NCI-H2196 (cell line): ENCODE measurements at regions not wholly inside any gene's neighbourhood (a gene's known extent, or its start where the extent isn't known, plus 50 kb on each side); places are given as distances from the start of the nearest gene placed in this dataset.
"Not testable (repeated sequence)": the region's sequence is repeated elsewhere in the genome, so short reads cannot be mapped to it uniquely, and the experiment has no call there.

Experiments
- DNase-seq: peaks from one replicate; lab custom pipeline; 2025; ENCODE audit not compliant: unreplicated experiment; lab: John Stamatoyannopoulos, UW

DNA sequence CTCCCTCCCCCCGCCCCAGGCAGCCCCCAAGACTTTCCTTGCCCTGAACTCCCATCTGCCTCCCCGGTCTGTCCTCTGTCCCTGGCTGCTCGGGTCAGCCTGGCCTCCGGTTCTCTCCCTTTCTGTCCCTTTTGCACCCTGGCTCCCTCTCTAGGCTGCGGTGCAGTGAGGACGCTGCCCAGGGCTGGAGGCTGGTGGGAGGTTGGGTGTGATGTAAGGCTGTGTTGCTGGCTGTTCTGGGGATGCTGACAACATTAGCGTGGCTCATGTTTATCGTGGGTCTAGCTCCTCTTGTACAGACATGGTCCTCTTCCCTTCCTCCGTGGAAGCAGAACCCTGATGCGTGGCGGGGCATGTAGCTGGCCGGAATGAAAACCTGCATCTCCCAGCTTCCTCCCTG lies 357.5 kb downstream of the CNTNAP3B start:
- not testable (repeated sequence) for DNase-seq

DNA sequence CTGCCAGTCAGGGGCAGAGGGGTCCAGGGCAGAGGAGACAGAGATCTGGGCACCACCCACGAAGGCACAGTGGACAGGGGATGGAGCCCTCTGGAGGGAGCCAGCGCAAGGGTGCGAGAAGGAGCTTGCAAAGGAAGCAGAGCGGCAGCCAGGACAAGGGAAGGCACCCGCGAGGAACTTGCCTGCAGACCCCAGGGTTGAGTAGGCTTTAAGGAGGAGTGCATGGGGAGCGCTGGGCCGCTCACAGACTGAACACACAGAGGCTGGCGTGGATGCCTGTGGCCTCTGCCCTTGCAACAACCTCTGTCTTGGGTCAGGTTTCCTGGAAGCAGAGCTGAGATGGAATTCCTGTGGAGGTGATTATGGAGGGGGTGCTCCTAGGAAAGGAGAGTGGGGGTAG lies 374.4 kb downstream of the CNTNAP3B start:
- DNase-seq: not testable (repeated sequence)

DNA sequence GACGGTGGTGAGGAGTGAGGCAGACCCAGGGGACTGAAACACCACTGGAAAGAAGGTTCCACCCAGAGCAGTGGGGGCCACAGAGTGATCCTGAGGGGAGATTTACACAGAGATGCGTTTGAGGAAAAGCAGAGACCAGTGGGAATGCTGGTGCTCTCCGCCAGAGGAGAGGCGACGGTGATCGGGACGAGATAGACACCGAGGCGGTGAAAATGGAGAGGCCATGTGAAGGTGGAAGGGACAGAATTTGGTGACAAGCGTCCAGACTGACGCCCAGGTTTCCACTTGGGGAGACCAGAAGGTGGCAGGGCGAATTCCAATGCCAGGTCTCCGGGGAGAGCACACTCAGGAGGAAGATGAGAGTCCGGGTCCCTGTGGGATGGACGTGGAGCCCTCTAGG lies 374.8 kb downstream of the CNTNAP3B start:
- DNase-seq: not testable (repeated sequence)

DNA sequence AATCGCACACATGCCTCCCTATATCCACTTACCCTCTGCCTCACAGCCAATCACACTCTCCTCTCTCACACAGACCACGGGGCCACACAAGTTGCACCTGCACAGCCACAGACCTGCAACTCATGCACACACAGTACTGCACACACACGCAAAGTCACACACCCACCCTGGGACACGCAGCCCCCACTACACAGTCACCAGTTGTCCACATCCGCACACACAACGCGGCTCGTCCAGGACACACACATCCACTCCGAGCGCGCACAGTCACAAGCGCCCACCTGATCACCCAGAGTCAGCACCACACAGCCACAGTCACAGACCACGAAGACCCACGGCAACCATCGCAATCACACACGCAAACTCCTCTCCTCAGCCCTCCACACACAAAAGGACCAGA lies 387.3 kb downstream of the CNTNAP3B start:
- not testable (repeated sequence) for DNase-seq

DNA sequence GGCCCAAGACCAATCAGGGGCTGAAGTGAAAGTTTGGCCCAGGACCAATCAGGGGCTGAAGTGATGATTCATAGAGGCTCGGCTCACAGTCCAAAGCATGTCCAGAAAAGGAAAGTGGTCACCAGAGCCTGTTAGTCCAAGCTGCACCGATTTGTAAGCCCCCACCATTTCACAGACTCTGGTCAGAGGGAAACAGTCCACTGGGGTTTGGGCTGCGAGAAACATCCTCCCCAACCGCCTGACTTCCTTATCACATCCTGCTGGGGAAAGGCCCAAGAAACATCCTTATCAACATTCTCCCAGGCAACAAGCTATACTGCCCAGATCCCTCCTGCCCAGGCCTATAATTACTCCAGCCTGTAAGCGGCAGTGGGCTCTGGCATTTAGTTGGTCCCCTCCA lies 388.1 kb downstream of the CNTNAP3B start:
- not testable (repeated sequence) for DNase-seq

DNA sequence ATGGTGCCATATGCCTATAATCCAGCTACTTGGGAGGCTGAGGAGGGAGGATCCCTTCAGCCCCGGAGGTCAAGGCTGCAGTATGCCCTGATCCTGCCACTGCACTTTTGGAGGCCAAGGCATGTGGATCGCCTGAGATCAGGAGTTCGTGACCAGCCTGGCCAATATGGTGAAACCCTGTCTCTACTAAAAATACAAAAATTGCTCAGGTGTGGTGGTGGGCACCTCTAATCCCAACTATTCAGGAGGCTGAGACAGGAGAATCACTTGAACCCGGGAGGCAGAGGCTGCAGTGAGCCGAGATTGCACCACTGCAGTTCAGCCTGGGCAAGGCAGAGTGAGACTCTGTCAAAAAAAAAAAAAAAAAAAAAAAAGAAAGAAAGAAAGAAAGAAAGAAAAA lies 390.5 kb downstream of the CNTNAP3B start:
- not testable (repeated sequence) for DNase-seq

DNA sequence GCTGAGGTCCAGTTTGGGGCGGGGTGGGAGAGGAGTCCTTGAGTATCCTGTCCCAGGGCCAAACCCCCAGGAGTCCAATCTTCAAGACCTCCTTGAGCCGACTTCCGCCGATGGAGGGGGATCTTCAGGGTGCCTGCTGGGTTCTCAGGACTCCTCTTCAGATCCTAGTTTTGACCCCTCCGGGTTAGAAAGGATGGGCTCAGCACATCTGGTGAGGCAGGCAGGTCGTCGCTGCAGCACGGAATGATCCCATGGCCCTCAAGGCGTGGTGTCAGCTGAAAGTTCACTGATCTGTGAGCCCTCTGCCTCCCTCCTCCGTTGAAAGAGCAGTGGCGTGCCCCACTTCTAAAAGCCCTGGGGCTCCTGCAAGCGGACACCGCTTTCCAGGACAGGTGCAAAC lies 430.0 kb downstream of the CNTNAP3B start:
- not testable (repeated sequence) for DNase-seq

DNA sequence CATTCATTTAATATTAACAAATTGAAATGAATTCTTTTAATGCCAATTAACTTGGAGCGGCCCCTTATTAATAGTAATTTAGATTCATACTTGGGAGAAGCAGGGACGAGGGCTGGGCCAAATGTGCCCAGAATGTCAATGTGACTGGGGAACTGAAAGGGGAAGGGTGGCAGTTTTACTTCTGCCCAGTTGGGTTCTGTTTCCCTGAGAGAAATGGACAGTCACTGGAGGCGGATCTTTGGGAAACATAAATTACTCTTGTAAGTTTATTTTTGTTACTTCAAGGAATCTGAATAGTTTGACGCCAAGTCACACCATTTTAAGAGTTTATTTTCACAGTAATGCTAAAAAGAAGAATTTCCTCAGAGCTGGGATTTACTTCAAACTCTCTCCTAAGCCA lies 432.1 kb downstream of the CNTNAP3B start:
- DNase-seq: not testable (repeated sequence)

DNA sequence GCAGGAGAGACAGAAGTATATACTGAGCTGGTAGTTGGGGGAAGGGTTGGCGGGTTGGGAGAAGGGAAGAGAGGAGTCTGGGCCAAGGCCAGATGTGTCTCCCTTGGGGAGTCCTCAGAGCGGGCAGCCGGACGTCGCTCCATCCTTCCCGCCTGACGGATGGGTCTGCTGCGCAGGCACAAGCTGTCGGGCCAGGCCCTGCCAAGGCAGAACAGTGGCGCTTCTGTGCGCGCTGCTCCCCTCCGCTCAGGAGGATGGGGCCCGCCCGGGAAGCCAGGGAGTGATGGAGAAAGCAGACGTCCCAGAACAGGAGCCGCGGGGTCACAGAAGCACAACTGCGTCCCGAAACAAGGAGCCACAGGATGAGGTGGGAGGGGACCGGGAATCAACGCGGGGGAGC lies 449.9 kb downstream of the CNTNAP3B start:
- not testable (repeated sequence) for DNase-seq

DNA sequence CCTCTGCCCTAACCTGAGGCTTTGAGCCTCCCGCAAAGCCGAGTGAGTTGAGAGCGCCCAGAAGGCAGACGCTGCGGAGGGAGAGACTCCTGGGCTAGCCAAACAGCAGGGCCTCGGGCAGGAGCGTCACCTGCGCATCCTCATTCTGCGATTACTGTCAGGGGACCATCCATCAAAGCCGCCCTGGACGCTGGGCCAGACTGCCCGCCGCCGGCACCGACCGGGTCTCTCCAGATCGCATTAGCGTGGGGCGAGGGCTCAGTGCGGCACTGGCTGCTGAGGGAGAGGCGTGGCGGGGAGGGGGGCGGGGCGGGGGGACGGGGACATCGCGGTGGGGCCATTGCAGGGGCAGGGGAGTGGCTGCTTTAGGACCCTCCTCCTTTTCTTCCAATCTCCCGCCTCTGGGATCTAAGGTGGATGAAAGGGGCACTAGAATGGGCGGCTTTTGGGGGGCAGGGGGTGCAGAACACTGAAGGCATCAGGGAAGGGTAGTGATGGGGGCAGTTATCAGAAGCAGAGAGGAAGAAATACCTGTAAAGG lies 465.7 kb downstream of the CNTNAP3B start:
- not testable (repeated sequence) for DNase-seq

DNA sequence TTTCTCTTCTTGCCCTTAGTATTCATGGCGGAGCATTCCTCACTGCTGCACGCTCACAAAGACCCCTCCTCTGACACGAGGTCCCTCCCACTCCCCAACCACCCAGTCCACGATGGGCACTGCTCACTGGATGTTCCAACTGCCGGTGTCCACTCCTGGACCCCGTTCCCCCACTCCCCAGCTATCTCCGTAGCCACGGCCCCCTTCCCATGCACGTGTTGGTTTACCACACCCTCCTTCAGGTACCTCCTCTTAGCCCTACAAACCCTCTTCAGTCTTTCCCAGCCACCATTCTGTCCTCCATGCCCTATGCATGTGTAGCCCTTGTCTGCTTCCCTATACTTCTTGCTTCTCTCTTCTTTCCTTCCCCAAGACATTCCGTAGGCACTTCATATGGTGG lies 469.6 kb upstream of the ZNG1F start:
- not testable (repeated sequence) for DNase-seq

DNA sequence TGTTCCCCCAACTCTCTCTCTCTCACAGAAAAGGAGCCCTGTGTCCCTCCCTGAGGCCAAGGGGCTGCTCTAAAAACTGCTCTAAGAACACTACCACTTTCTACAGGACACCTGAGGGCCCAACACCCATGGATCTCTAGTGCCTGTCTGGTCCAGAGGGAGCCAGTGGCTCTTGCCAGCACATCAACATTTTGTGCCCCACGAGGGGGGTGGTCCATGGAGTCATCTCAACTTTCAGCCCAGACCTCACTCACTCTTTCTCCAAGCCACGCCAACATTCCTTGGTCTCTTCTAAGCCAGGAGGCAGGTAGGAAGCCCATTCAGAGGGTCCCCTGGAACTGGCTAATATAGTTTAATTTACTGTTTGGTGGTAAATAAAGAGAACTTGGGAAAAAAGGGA lies 469.0 kb upstream of the ZNG1F start:
- not testable (repeated sequence) for DNase-seq

DNA sequence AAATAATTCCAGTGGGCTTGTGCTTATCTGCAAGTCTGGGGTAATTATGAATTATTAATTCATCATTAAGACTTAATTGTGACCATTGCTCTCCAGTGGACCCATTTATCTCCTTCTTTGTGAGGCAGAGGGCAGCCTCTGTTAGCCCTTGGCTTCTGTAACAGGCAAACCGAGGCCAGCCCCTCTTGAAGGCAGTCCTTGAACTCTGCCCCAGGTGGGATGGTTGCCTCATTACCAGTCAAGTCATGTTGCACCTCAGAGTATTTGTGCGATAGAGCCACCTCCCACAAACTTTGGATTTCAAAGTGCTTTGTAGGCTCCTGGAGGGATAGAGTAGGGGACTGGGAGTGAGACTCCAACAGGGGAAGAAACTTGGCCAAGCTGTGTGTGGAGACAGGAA lies 468.0 kb upstream of the ZNG1F start:
- not testable (repeated sequence) for DNase-seq

DNA sequence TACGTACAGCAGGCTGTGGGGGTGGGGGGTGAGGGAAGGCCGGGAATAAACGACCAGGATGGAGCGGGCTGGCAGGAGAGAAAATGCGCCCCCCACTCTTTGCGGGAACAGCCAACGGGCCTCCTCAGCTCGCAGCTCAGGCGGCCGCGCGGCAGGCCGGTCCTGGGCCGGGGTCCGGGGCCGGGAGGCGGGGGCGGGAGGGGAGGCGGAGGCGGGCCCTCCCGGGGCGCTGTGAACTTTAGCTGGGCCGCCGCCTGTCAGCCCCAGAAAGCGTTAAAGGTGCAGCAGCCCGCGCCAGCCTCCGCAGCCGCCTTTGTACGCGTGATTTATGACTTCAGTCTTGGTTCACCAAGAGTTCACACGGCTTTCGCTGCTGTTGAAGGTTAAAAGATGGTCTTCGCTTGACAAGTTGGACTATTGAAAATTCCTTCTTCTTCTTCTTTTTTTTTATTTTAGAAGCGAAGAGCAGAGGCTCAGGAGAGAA lies 466.0 kb upstream of the ZNG1F start:
- DNase-seq: not testable (repeated sequence)

DNA sequence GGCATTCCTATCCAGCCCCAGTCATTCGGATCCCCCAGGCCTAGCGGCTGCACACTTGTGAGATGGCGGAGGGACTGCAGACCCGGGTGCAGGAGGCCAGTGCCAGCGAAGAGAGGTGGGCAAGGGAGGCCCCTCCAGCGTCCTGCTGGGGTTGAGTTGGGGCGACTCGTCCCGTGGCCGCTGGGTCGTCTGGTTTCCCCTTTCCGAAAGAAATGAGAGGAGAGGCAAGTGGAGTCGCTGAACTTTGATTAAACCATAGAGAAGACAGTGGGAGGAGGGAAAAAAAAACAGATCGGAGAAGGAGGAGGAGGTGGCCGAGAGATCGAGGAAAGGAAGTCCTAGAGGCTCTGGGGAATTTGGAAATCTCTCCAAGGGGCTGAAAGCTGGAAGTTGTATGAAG lies 465.2 kb upstream of the ZNG1F start:
- not testable (repeated sequence) for DNase-seq

DNA sequence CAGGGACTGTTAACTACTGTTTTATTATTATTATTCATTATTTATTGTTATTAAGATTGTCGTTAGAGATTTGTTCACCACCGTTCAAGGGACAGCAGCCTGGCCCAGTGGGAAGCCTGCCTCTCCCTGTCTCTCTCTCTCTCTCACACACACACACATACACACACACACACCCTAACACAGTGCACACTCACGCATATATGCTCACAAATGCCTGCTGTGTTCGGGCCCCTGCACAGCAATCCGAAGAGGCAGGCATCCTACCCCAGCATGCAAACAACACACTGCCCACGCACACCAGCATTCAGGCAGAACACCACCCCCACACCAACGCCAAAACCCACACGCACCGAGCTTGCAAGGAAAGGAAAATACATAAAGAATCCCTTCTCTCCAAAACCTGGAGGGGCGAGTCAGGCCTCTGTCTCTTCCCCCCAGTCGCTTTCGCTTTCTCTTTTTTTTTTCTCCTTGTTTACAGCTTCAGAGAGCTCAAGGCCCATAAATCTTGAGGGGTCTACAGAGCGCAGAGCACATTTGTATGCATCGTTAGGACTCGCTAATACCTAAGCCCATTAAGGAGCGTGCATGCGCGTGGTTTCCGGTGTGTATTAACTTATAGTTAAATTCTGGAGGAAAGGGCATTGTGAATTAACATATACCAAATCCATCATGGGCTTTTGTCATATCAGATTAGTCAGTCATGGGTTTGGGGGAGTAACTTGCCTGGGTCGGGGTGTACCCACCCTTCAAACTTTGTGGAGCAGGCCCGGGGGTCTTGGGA lies 464.6 kb upstream of the ZNG1F start:
- not testable (repeated sequence) for DNase-seq

DNA sequence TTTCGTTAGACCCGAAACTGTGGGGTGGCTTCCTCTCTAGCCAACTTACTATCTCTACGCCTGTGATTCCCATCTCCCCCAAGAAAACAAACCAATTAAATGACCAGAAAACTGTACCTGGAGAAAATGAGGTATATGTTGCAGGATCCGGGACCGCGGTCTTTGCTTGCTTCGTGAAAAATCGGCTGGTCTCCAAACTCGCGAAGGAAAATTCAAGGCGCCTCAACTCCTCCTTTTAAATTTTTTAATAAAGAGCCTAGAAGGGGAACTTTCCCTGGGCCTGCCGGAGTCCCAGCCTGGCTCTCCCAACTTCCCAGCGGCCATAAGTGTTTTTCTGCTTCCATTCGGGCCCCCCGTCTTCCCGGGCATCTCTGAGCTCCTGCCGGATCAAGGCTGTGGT lies 463.7 kb upstream of the ZNG1F start:
- DNase-seq: not testable (repeated sequence)

DNA sequence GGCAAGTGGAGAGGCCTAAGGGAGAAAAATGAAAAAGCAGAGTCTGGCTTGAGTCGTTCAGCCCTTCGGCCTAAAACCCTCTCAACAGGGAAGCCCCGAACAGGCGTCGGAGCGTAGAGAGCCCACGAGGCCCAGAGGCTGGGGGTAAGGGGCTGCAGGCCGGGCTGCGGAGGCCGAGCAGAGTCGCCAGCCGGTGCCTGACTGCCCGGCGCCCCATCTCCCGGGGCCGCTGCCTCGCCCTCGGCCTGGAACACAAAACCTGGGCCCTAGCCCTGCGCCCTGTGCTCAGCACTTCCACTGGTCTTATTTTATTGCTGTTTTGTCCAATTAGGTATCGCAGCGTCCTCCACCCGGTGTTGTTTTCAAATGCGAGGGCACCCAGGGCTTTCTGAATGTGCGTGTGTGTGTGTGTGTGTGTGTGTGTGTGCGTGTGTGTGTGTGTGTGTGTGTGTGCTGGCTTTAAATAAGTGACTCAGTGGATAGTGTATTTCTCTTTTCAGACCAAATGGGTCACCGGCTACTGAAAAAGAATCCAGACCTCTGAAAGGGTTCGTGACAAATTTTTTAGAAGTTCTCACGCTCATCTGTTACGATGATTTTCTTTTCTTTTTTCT lies 463.1 kb upstream of the ZNG1F start:
- not testable (repeated sequence) for DNase-seq

DNA sequence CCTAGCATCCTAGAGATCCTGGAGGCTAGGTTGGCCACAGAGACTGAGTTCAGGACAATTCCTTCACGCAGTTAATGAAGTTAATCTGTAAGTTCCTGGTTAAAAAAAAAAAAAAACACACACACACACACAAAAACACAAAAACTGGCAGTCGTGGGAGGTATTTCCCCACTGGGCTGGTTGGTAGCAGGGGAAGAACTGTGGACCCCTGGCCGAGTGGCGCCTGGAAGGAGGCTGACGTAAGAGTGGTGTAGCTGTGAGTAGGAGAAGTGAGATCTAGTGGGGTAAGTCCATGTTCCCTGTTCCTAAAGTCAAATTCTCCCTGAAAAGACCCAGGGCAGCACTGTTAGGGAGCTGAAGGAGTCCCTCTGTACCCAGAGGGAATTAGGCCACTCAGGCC lies 461.0 kb upstream of the ZNG1F start:
- DNase-seq: not testable (repeated sequence)

DNA sequence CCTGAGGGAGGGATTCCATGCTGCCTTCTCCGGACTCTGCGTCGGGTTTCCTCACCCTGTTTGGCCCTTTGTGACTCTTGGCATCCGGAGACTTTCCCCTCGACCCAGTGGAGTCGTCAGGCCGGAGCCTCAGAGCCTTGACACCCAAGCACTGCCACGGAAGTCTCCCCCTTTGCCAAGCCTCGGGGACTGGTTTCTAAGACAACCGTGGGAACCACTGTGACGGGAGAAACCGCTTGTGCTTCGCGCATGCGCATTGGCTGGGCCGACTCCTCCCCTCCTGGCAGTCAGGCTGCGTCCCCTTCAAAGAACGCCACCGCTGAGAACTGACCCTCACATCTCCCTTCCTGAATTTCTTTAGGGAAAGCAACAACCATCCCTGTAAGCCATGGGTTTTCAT lies 459.4 kb upstream of the ZNG1F start:
- not testable (repeated sequence) for DNase-seq

DNA sequence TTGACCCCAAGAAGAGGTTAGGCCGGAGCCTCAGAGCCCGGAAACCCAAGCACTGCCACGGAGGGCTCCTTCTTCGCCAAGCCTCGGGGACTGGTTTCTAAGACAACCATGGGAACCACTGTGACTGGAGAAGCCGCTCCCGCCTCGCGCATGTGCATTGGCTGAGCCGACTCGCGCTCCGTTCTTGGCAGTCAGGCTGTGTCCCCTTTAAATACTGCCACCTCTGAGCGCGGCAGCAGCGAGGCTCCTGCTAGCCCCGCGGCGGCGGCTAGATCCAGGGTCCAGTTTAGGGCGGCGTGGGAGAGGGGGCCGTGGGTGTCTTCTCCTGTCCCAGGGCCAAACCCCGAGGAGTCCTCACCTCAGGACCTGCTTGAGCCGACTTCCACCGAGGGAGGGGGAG lies 457.1 kb upstream of the ZNG1F start:
- DNase-seq: not testable (repeated sequence)
